Progenitor cell of endocrine pancreas (in vitro differentiated cells): ENCODE measurements at regions not wholly inside any gene's neighbourhood (a gene's known extent, or its start where the extent isn't known, plus 50 kb on each side); places are given as distances from the start of the nearest gene placed in this dataset.

Experiments
- DNase-seq: peaks from one replicate; pipeline ENCODE4 v3.0.0; 2021; ENCODE audit warnings: low spot score; ENCODE audit not compliant: unreplicated experiment
- H3K27ac Mint-ChIP-seq: 2 replicates; pipeline ENCODE4 v1.8.0; 2021; ENCODE audit warnings: mild to moderate bottlenecking, moderate library complexity, mixed read lengths
- H3K27me3 Mint-ChIP-seq: 2 replicates; pipeline ENCODE4 v1.8.0; 2021; ENCODE audit warnings: mixed read lengths
- H3K36me3 Mint-ChIP-seq: 2 replicates; pipeline ENCODE4 v1.8.0; 2022; ENCODE audit warnings: mixed read lengths; ENCODE audit not compliant: insufficient read depth
- H3K4me1 Mint-ChIP-seq: 2 replicates; pipeline ENCODE4 v1.8.0; 2021; ENCODE audit warnings: low read depth, mixed read lengths
- H3K4me3 Mint-ChIP-seq: 2 replicates; pipeline ENCODE4 v1.8.0; 2021; ENCODE audit warnings: low read depth, mild to moderate bottlenecking, moderate library complexity, mixed read lengths
- H3K9me3 Mint-ChIP-seq: 2 replicates; pipeline ENCODE4 v1.8.0; 2021; ENCODE audit warnings: low read depth, mixed read lengths
- TF ChIP-seq, protein P1 (sequence below): fragments of 200-600 bp; sonication (generic); IDR thresholded peaks from one replicate; pipeline ENCODE4 v1.5.0; 2021; ENCODE audit warnings: antibody characterized with exemption, mild to moderate bottlenecking; ENCODE audit not compliant: unreplicated experiment

DNA sequence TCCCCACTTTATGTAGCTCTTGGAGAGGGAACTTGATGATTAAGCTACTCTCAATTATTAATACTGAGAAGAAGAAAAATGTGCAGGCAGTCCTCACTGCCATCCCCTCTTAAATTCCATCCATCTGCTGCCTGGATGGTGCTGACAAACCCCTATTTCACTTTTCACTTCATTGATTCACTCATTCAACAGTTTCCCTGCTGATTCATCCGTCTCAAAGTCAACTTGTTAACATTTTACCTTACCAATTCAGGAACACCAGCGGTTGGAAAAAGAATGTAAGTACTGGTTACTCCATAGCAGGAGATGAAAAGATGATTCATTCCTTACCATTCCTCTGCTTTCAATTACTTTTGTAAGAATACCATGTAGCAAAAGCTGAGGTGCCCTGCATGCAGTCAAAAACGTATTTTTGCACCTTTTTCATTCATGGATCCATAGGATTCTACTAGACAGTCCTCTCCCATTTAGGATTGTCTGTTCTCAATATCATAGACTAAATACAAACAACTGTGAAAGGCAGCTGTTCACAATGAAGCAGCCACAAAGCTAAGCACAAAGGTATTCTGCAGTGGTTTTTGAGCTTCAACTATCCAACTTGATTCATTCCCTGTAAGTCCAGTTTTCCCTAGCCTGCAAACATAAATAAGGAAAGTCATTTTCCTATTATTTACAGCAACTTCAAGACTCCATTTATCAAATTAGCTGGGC, 262.0 kb downstream of the MREG start:
- Mint-ChIP-seq H3K4me1 (peaks cover 14% of the 10 kb centered on the region), H3K4me3 (no peak overlapping the region), H3K27ac (no peak overlapping the region)

DNA sequence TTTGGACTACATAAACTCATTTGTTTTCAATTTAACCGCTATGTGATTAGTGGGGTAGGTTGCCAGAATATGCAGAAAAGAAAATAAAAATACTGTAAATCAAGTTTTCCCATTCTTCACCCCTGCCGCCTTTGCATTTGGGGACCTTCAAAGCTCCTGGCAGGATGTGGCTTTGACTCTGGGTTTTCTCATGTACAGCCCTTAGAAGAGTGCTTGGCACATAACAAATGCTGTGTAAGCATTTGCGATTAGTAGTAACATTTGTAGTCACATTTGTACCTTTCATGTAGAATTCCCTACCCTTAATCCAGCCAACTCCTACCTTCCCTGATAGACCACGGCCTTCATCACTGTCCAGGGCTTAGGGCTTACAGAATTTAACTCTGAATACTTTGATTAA, 262.6 kb downstream of the MREG start:
- H3K9me3 Mint-ChIP-seq = peaks cover 3% of the 10 kb centered on the region
- DNase-seq = no peak
- H3K27ac Mint-ChIP-seq = no peak overlapping the region
- no peaks in the 10 kb centered on the region for H3K27me3 Mint-ChIP-seq
- H3K4me3 Mint-ChIP-seq = no peak overlapping the region
- peaks cover 14% of the 10 kb centered on the region for H3K4me1 Mint-ChIP-seq
- TF ChIP-seq, protein P1, sequence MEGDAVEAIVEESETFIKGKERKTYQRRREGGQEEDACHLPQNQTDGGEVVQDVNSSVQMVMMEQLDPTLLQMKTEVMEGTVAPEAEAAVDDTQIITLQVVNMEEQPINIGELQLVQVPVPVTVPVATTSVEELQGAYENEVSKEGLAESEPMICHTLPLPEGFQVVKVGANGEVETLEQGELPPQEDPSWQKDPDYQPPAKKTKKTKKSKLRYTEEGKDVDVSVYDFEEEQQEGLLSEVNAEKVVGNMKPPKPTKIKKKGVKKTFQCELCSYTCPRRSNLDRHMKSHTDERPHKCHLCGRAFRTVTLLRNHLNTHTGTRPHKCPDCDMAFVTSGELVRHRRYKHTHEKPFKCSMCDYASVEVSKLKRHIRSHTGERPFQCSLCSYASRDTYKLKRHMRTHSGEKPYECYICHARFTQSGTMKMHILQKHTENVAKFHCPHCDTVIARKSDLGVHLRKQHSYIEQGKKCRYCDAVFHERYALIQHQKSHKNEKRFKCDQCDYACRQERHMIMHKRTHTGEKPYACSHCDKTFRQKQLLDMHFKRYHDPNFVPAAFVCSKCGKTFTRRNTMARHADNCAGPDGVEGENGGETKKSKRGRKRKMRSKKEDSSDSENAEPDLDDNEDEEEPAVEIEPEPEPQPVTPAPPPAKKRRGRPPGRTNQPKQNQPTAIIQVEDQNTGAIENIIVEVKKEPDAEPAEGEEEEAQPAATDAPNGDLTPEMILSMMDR = no peak
- no peaks in the 10 kb centered on the region for H3K36me3 Mint-ChIP-seq

More for the DNA sequence above, 262.0 kb downstream of the MREG start:
- Mint-ChIP-seq H3K27me3 (no peaks in the 10 kb centered on the region), H3K36me3 (no peaks in the 10 kb centered on the region), H3K9me3 (peaks cover 3% of the 10 kb centered on the region)
- TF ChIP-seq, protein P1 = no peak
- DNase-seq = no peak

DNA sequence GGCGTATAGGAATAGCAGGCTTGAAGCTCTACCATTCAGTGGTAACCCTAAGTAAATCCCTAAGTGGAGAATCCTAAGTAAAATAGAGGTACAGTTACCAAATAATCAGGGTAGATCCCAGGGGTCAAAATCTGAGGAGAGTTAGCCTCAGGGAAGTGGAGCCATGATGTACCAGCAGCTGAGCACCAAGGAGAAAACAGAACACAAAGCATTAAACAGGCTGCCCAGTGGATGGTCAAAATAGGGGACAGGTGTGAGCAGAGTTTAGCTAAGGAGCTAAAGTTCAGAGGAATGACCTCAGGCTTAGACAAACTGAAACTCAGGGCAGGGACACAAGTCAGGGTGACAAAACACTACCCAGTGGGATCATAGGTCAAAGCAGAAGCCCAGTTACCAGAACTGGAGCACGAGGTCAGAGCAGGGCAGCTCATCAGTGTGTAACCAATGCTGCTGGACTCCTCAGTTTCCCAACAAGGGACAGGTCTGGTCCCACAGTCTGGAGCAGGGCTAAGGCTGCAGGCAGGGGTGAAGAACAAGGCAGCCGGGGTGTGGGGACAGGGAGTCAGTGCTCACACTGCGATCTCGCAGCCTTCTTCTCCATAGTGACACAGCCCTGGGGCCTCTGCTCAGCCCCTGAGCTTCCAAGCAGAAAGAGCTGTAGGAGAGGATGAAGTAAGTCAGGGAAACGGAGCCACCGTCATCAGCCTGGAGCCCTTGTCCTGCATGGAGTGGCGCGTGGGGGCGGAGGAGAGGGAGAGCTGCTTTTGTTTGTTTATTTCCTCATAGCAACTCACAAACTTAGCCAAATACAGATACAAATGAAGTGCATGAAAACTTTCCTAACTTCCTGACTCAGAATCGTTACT, 264.0 kb downstream of the MREG start:
- TF ChIP-seq, protein P1 = no peak
- H3K9me3 Mint-ChIP-seq = no peaks in the 10 kb centered on the region
- H3K36me3 Mint-ChIP-seq = no peaks in the 10 kb centered on the region
- no peak for DNase-seq
- no peak overlapping the region for H3K27ac Mint-ChIP-seq
- H3K4me3 Mint-ChIP-seq = no peak overlapping the region
- peaks cover 14% of the 10 kb centered on the region for H3K4me1 Mint-ChIP-seq
- no peaks in the 10 kb centered on the region for H3K27me3 Mint-ChIP-seq

DNA sequence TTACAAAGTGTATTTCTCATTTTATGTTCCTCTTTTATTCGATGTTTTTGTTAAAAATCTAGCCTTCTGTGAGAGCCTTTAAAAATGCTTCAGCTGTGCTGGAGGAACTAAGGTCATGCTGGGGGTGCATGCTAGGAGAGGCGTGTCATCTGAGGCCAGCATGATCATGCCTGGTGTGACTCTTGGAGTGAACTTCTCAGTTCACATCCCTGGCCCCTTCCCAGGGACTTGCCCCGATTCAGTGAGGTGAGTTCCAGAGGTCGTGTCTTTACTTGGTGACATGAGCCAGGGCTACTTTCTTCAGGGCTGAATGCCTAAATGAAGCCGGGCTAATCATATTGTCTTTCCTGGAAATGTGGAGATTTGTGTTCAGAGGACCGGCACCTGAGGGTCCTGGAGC, 264.9 kb downstream of the MREG start:
- H3K9me3 Mint-ChIP-seq = no peaks in the 10 kb centered on the region
- H3K36me3 Mint-ChIP-seq = no peaks in the 10 kb centered on the region
- peaks cover 14% of the 10 kb centered on the region for H3K4me1 Mint-ChIP-seq
- no peak overlapping the region for H3K27ac Mint-ChIP-seq
- no peak for DNase-seq
- no peaks in the 10 kb centered on the region for H3K27me3 Mint-ChIP-seq
- no peak overlapping the region for H3K4me3 Mint-ChIP-seq
- TF ChIP-seq, protein P1 = no peak

DNA sequence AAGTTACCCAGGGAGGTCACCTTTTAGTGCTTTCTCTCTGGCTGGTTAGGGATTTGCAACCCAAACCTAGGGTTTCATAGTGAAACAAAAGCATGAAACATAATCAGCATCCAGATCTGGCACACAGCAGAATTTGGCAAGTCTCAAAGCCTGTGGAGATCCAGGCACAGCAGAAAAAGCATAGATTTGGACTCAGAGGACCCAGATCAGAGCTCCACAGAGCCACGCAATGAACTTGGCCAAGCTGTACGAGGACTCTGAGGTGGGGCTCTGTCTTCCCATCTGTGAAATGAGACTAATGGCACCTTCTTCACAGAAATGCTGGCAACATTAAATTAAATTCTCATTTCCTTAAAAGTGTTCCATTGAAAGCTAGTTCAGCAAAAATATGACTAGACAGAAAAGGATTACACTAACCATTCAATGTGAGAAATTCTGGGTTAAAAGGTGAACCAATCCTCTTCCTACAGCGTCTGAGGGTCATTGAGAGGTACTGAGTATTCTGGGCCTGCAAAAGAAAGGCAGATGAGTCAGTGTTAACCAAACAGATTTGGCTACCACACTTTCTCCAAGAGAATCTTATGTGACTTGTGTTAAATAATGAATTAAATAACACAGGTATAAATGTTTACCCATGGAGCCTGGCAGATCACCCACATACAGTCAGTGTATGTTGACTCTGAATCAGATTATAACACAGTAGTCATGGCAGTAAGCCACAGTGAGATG, 266.3 kb downstream of the MREG start:
- DNase-seq = no peak
- H3K36me3 Mint-ChIP-seq = no peaks in the 10 kb centered on the region
- H3K4me3 Mint-ChIP-seq = no peak overlapping the region
- TF ChIP-seq, protein P1 = no peak
- H3K4me1 Mint-ChIP-seq = peaks cover 15% of the 10 kb centered on the region
- no peaks in the 10 kb centered on the region for H3K9me3 Mint-ChIP-seq
- H3K27me3 Mint-ChIP-seq = no peaks in the 10 kb centered on the region
- no peak overlapping the region for H3K27ac Mint-ChIP-seq
